NCI-H2171 treated with DMSO at 0.1 percent for 48 hours (cell line): ENCODE measurements at regions not wholly inside any gene's neighbourhood (a gene's known extent, or its start where the extent isn't known, plus 50 kb on each side); places are given as distances from the start of the nearest gene placed in this dataset.

ENCODE experiments used
- DNase-seq: peaks from one replicate; lab custom pipeline; 2025; lab: John Stamatoyannopoulos, UW

GRCh38 chr5:167112556-167112955 is 1178.9 kb upstream of the WWC1 start:
- DNase-seq = no peak

- DNase-seq = no peak
These were observed 1169.2 kb upstream of the WWC1 start for GRCh38 chr5:167122267-167122666.

GRCh38 chr5:167123126-167123525 is 1168.3 kb upstream of the WWC1 start:
- no peak for DNase-seq

GRCh38 chr5:167128581-167128980 is 1162.9 kb upstream of the WWC1 start:
- no peak for DNase-seq

GRCh38 chr5:167140548-167141291 is 1150.7 kb upstream of the WWC1 start:
- no peak for DNase-seq

GRCh38 chr5:167143716-167144115 is 1147.7 kb upstream of the WWC1 start:
- DNase-seq = no peak

GRCh38 chr5:167145841-167146240 is 1145.6 kb upstream of the WWC1 start:
- no peak for DNase-seq

GRCh38 chr5:167147879-167148278 is 1143.6 kb upstream of the WWC1 start:
- DNase-seq = no peak

- DNase-seq = no peak
These were observed 1140.8 kb upstream of the WWC1 start for GRCh38 chr5:167150661-167151060.

GRCh38 chr5:167152561-167152960 is 1138.9 kb upstream of the WWC1 start:
- no peak for DNase-seq

GRCh38 chr5:167155387-167156005 is 1135.9 kb upstream of the WWC1 start:
- DNase-seq = no peak

GRCh38 chr5:167156446-167156845 is 1135.0 kb upstream of the WWC1 start:
- DNase-seq = no peak

GRCh38 chr5:167158588-167158987 is 1132.9 kb upstream of the WWC1 start:
- no peak for DNase-seq

- DNase-seq = no peak
These were observed 1131.1 kb upstream of the WWC1 start for GRCh38 chr5:167160388-167160787.

- no peak for DNase-seq
These were observed 1124.7 kb upstream of the WWC1 start for GRCh38 chr5:167166696-167167095.

GRCh38 chr5:167167191-167167795 is 1124.2 kb upstream of the WWC1 start:
- no peak for DNase-seq

- DNase-seq = no peak
These were observed 1122.5 kb upstream of the WWC1 start for GRCh38 chr5:167168971-167169370.

GRCh38 chr5:167171056-167171455 is 1120.4 kb upstream of the WWC1 start:
- DNase-seq = no peak

- DNase-seq = no peak
These were observed 1113.7 kb upstream of the WWC1 start for GRCh38 chr5:167177736-167178135.

- DNase-seq = no peak
These were observed 1110.5 kb upstream of the WWC1 start for GRCh38 chr5:167180906-167181305.

GRCh38 chr5:167205881-167206280 is 1085.6 kb upstream of the WWC1 start:
- no peak for DNase-seq

GRCh38 chr5:167207081-167207480 is 1084.4 kb upstream of the WWC1 start:
- DNase-seq = no peak

- DNase-seq = no peak
These were observed 1082.5 kb upstream of the WWC1 start for GRCh38 chr5:167208911-167209310.
